HepG2 (cell line): ENCODE measurements at regions not wholly inside any gene's neighbourhood (a gene's known extent, or its start where the extent isn't known, plus 50 kb on each side); places are given as distances from the start of the nearest gene placed in this dataset.

Experiments used
- CREM ChIP-seq, 2 experiments: sonication (generic) in 1 of 2; formaldehyde crosslinking in 1 of 2; IDR thresholded peaks; 2 replicates each; pipeline versions ENCODE4 v1.4.0 to v1.6.1; 2016 to 2020; ENCODE audit warnings: antibody characterized with exemption in 1 of 2, mild to moderate bottlenecking in 1 of 2, missing genetic modification reagents in 1 of 2
- DNMT1 ChIP-seq: sonication (generic); formaldehyde crosslinking; IDR thresholded peaks from 2 replicates; pipeline ENCODE4 v1.5.1; 2020; ENCODE audit warnings: mild to moderate bottlenecking, missing genetic modification reagents

DNA sequence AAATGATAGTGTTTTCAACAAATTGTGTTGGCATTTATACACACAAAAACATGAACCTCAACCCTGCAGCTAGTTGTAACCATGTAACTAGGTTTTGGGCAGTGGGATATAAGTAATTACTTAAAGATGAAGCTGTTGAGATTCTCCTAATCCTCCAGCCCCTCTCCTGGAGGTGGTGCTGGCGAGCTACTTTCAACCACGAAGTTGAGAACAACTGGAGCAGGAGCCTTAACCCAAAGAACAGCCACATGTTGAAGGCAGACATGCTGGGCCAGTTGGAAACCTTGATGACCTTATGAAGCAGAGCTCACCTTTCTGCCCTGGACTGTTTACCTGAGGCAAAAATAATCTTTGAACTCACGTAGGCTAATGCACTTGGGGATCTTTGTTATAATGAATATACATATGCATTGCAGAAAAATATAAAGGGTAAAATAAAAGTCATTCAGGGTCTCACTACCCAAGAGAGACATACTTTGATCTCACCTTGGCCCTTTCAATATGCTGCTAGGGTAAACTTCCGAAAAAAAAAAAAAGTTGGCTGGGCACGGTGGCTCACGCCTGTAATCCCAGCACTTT lies 89.6 kb upstream of the NPAS2 start:
- no peak for TF ChIP-seq DNMT1
- no peak for TF ChIP-seq CREM (IDR thresholded peaks at IDR 0.05)
- TF ChIP-seq CREM (CRISPR knock-in tag; IDR thresholded peaks at IDR 0.05) = no peak
